ENCODE measurements at regions not wholly inside any gene's neighbourhood (a gene's known extent, or its start where the extent isn't known, plus 50 kb on each side); places are given as distances from the start of the nearest gene placed in this dataset.
A peak's percentile ranks its signal among the peaks of the same experiment; 100 is the strongest.

- DNase-seq (ENCODE audit: low read depth), result no peak
Measured at GRCh38 chr9:90948156-90948555, 146.5 kb downstream of the SYK start.

DNA sequence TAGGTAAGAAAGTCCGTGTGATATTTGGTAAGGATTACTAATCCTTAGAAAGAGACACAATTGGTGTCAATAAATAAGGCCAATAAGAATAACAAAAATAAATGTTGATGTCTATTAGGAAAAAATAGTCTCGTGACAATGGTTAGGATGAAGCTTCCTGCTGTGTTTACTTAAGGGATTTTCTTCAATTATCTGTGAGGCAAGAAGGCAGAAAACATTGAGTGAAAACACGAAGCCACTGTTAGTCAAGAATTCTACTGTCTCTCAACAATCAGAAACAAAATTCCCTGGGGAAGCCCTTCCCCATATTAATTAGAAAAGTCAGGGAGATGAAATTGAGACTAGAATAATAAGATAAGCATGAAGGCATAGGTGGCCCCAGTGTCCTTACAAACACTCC, 149.0 kb downstream of the SYK start:
- DNase-seq (ENCODE audit: low read depth), result no peak

GRCh38 chr9:90953200-90953599, 151.6 kb downstream of the SYK start:
- no peak for DNase-seq (ENCODE audit: low read depth)

DNA sequence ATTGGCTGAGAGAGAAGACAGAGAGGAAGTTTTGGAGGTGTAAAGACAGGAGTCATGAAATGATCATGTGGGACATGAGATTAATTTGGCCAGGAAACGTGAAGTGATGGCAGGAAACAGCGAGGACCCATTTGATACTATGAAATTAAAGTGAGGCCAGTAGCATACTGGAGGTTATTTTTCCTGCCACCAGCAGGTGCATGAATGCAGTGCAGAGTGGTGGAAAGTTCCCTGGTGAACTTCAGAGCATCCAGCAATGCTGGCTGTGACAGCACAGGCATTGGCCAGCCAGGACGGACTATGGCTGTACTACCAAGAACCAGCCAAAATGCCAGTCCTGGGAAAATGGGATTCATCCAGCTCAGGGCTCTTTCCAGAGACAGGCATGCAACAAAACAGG, 152.2 kb downstream of the SYK start:
- DNase-seq (ENCODE audit: low read depth), result no peak

- peak; percentile 40 for DNase-seq (ENCODE audit: low read depth)
Measured at GRCh38 chr9:90956026-90956810, 154.6 kb downstream of the SYK start.

- no peak for DNase-seq (ENCODE audit: low read depth)
Measured at GRCh38 chr9:90958328-90958727, 156.7 kb downstream of the SYK start.

- DNase-seq (ENCODE audit: low read depth), result no peak
Measured at GRCh38 chr9:90960941-90961340, 159.3 kb downstream of the SYK start.

DNA sequence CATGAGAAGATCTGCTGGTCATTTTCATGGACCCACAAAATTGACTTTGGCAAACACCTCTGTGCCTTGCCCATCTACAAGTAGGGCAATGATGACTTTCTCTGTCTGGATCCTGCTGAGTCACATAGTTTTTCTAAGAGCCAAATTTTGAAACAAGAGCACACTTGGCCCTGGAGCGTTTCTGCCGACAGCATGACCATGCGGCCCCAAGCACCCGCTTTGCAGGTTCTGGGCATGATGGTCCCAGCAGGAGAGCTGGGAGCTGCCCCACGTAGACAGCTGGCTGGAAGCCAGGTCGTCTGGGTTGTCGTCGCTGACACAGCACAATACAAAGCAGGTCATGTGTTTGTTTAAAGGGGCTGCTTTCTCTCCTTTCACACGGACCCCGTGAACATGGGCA, 159.8 kb downstream of the SYK start:
- no peak for DNase-seq (ENCODE audit: low read depth)

GRCh38 chr9:90964101-90965020, 162.7 kb downstream of the SYK start:
- DNase-seq (ENCODE audit: low read depth), result no peak

DNA sequence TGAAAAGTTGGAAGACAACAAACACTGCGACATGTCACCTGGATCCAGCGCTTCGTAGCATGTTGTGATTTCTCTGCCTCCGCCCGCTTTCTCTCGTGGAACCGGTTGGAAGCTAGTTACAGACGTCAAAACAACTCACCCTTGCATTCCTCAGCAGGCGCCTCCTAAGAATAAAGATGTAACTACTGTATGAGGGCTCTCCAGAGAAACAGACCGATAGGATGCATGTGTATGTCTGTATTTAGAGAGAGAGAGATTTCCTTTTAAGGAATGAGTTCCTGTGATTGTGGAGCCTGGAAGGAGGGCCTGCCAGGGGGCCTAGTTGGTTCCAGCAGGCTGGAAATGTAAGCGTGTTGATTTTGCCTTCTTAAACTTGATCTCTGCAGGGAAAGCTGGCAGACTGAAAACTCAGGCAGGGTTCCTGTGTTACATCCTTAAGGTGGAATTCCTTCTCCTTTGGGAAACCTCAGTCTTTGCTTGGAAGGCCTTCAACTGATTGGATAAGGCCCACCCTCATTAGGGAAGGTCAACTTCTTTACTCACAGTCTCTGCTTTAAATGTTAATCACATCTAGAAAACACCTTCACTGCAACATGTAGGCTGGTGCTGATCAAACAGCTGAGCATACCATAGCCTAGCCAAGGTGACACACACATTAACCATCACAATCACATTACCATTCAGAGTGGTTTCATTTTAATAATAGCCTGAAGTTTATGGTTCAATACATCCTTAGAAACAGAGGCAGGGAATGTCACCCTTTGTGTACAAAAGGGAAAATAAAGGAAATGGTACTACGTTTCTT, 163.8 kb downstream of the SYK start:
- no peak for DNase-seq (ENCODE audit: low read depth)

GRCh38 chr9:90966031-90966290, 164.3 kb downstream of the SYK start:
- DNase-seq (ENCODE audit: low read depth), result no peak

DNA sequence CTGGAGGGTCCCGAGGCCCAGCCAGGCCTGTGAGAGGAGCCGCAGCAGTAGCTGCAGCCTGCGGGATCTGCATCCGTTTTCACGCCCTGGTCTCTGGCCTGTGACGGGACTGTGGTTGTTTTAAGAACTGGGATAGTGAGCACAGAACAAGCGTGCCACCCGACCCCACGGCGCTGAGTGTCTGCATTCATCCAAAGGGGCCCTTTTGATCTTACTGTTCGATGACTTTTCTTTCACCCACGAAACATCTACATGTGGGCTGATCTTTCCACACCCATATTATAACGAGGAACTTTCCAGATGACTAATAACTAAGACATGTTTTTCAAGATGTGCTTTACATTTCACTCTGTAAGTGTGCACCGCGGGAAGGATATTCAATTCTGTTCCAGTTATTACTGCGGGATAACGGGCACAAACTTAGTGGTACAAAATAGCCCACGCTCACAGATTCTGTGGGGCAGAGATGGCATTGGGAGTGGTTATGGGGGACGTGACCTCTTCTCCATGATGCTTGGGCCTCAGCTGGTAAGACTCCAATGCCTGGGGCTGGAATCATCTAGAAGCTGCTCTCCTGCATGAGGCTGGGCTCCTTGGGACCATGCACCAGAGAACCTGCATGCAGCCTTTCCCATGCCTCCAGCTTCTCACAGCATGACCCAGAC, 165.0 kb downstream of the SYK start:
- no peak for DNase-seq (ENCODE audit: low read depth)

DNA sequence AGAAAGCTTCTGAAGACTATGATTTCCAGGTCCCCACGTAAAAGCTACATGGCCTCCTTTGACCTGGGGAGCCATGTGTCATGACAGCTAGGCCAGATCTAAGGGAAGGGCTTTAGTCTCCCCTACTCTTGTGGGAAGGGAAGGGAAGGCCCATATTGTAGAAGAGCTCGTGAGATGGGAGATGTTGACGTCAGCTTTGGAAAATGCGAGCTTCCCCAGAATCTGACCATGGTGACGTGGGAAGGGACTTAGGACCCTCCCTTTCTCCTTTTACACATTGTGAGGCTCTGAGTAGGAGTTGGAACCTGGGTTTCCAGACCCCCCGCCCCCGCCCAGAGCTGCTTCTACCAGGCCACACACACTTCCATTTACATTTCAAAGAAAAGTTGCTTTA, 165.5 kb downstream of the SYK start:
- no peak for DNase-seq (ENCODE audit: low read depth)

- no peak for DNase-seq (ENCODE audit: low read depth)
Measured at GRCh38 chr9:90969021-90969675, 167.5 kb downstream of the SYK start.

DNA sequence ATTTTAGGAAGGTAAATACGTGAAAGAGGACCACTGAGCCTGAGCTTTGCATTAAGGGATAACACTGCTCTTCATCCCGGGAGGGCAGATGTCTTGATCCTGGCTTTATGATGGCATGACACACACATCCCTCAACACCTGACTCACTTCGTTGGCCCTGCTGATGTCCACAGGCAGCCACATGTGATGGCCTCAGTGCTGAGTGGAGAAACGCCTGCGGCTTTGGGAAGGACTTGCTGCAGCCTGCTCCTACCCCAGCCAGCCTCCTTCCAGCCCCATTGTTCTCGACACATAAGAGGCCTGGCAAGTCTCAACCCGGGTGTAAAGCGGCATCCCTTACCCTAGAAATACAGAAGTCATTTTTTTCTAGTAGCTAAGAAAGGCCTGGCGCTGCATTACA, 169.0 kb downstream of the SYK start:
- DNase-seq (ENCODE audit: low read depth), result no peak

GRCh38 chr9:90972057-90972456, 170.4 kb downstream of the SYK start:
- DNase-seq (ENCODE audit: low read depth), result no peak

GRCh38 chr9:90974016-90974415, 172.4 kb downstream of the SYK start:
- no peak for DNase-seq (ENCODE audit: low read depth)

DNA sequence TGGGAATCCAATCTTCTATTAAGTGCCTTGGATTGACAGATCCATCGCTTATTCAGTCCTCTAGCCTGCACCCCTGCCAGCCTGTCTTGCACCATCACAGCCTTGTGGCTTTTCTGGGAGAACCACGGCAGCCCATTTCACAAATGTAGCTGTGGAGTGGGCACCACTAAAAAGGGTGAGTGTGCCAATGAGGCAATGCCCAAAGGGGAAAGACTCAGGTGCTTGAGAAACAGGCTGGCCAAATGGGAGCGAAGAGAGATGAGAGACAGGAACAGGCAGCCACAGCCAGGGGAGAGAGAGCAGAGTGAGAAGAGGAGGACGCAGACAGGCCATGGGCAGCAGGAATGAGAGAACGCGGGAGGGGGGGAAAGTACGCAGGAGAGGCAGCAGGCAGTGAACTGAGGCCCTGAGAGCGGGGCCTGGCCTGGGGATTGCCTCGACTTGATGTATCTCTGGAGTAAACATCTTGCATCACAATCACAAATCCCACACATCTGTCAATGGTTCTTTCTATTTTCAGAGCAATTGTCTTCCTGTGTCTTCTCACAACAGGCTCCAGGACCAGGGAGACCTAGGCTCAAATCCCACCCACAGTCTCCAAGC, 173.1 kb downstream of the SYK start:
- DNase-seq (ENCODE audit: low read depth), result no peak

DNA sequence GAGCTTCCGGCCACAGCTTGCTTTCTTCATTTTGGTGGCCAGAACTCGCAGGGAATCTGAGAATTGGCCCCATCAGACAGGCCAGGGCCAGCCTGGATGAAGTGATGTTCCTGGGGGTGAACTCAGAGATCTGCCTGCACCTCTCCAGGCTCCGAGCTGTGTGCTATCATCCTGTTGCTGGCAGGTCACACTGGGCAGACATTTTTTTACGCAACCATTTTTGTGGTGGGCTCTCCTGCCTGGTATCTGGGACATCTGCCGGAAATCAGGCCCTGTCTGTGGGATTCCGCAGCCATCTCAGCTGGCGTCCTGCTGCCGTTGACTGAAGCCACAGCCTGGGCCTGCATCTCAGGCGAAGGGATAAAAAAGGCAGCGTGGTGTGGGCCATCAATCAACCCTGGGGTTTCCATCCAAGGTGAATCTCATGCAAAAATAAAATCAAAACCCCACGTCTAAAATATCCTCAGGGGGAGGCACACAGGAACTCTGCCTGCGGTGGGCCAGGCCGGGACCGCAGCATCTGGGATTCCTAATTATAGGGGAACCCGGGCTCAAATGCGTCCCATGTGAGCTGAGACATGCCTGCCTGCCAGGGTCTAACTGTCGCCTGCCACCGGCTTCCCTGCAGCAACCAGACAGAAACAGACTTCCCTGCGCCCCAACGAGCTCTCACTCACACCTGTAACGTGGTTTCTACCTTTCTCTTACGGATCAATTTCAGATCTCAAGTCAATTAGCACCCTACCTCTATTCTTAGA, 174.3 kb downstream of the SYK start:
- DNase-seq (ENCODE audit: low read depth), result no peak

- no peak for DNase-seq (ENCODE audit: low read depth)
Measured at GRCh38 chr9:90979138-90979551, 177.5 kb downstream of the SYK start.

Data from HS-27A (cell line).